MM.1S (cell line): ENCODE measurements at regions not wholly inside any gene's neighbourhood (a gene's known extent, or its start where the extent isn't known, plus 50 kb on each side); places are given as distances from the start of the nearest gene placed in this dataset.

ENCODE experiments used
- DNase-seq: peaks from one replicate; pipeline ENCODE4 v3.0.0-alpha.2; 2015
- H2AFZ ChIP-seq: fragments of 300-600 bp; sonication (generic); 2 replicates; pipeline ENCODE4 v1.6.0; 2016; ENCODE audit warnings: antibody characterized with exemption, low read length
- H3F3A ChIP-seq: fragments of 300-600 bp; sonication (generic); 2 replicates; pipeline ENCODE4 v1.6.1; 2016; ENCODE audit warnings: mild to moderate bottlenecking, antibody characterized with exemption, low read length, moderate library complexity, mixed read lengths; ENCODE audit not compliant: insufficient read depth
- H3K27ac ChIP-seq: fragments of 300-600 bp; sonication (generic); 2 replicates; pipeline ENCODE4 v1.5.1; 2016; ENCODE audit warnings: mild to moderate bottlenecking, low read length
- H3K27me3 ChIP-seq: fragments of 300-600 bp; sonication (generic); replicated peaks from 2 replicates; pipeline ENCODE4 v1.6.0; 2016; ENCODE audit warnings: low read length; ENCODE audit not compliant: insufficient read depth
- H3K36me3 ChIP-seq: fragments of 300-600 bp; sonication (generic); replicated peaks from 2 replicates; pipeline ENCODE4 v1.6.1; 2016; ENCODE audit warnings: mild to moderate bottlenecking, low read length, mixed read lengths; ENCODE audit not compliant: insufficient read depth
- H3K4me1 ChIP-seq: fragments of 300-600 bp; sonication (generic); 2 replicates; pipeline ENCODE4 v1.6.1; 2016; ENCODE audit warnings: low read length, mixed read lengths
- H3K4me2 ChIP-seq: fragments of 300-600 bp; sonication (generic); 2 replicates; pipeline ENCODE4 v1.6.0; 2016; ENCODE audit warnings: low read depth, low read length
- H3K4me3 ChIP-seq: fragments of 300-600 bp; sonication (generic); 2 replicates; pipeline ENCODE4 v1.5.1; 2016; ENCODE audit warnings: low read length, mixed read lengths
- H3K79me2 ChIP-seq: fragments of 300-600 bp; sonication (generic); 2 replicates; pipeline ENCODE4 v1.6.1; 2016; ENCODE audit warnings: mixed run types, low read length, mixed read lengths
- H3K9ac ChIP-seq: fragments of 300-600 bp; sonication (generic); 2 replicates; pipeline ENCODE4 v1.6.1; 2016; ENCODE audit warnings: low read length, mixed read lengths
- H3K9me2 ChIP-seq: fragments of 300-600 bp; sonication (generic); replicated peaks from 2 replicates; pipeline ENCODE4 v1.6.1; 2016; ENCODE audit warnings: mild to moderate bottlenecking, low read length, mixed read lengths; ENCODE audit not compliant: insufficient read depth
- H3K9me3 ChIP-seq: fragments of 300-600 bp; sonication (generic); replicated peaks from 2 replicates; pipeline ENCODE4 v1.6.1; 2016; ENCODE audit warnings: mild to moderate bottlenecking, low read length, mixed read lengths; ENCODE audit not compliant: insufficient read depth
- H4K20me1 ChIP-seq: fragments of 300-600 bp; sonication (generic); 2 replicates; pipeline ENCODE4 v1.6.1; 2016; ENCODE audit warnings: mild to moderate bottlenecking, low read length, moderate library complexity, mixed read lengths; ENCODE audit not compliant: insufficient read depth
- CTCF ChIP-seq: fragments of 300-600 bp; sonication (generic); IDR thresholded peaks from 2 replicates; pipeline ENCODE4 v1.5.1; 2016; ENCODE audit warnings: antibody characterized with exemption, low read length, mixed read lengths
- EZH2 ChIP-seq: fragments of 300-600 bp; sonication (generic); optimal IDR thresholded peaks from 2 replicates; pipeline ENCODE3; 2017; ENCODE audit warnings: low read depth, mild to moderate bottlenecking, antibody characterized with exemption, low read length, mixed read lengths
- EZH2phosphoT487 ChIP-seq: fragments of 300-600 bp; sonication (generic); IDR thresholded peaks from 2 replicates; pipeline ENCODE4 v1.6.1; 2018; ENCODE audit warnings: antibody characterized with exemption, low read length

GRCh38 chr10:10662716-10663408 lies 354.8 kb upstream of the CELF2 start:
- H3K9me3 ChIP-seq: no peaks in the 10 kb centered on the region
- H3K4me3 ChIP-seq: no peak overlapping the region
- no peak overlapping the region for H3K27ac ChIP-seq
- no peaks in the 10 kb centered on the region for H4K20me1 ChIP-seq
- H3F3A ChIP-seq: no peaks in the 10 kb centered on the region
- H2AFZ ChIP-seq: no peak overlapping the region
- H3K79me2 ChIP-seq: no peaks in the 10 kb centered on the region
- DNase-seq: no peak
- no peak overlapping the region for H3K9ac ChIP-seq
- H3K9me2 ChIP-seq: no peaks in the 10 kb centered on the region
- no peak overlapping the region for H3K4me2 ChIP-seq
- TF ChIP-seq CTCF: no peak
- TF ChIP-seq EZH2phosphoT487: no peak
- H3K4me1 ChIP-seq: no peaks in the 10 kb centered on the region
- H3K36me3 ChIP-seq: no peaks in the 10 kb centered on the region
- H3K27me3 ChIP-seq: no peaks in the 10 kb centered on the region

- Histone ChIP-seq H3K79me2 (no peaks in the 10 kb centered on the region), H3F3A (no peaks in the 10 kb centered on the region), H3K9ac (no peak overlapping the region), H2AFZ (no peak overlapping the region), H3K36me3 (no peaks in the 10 kb centered on the region), H3K4me3 (no peak overlapping the region), H3K9me3 (no peaks in the 10 kb centered on the region), H3K27ac (no peak overlapping the region), H3K27me3 (no peaks in the 10 kb centered on the region), H3K4me1 (no peaks in the 10 kb centered on the region), H3K4me2 (no peak overlapping the region), H4K20me1 (no peaks in the 10 kb centered on the region), H3K9me2 (no peaks in the 10 kb centered on the region)
- TF ChIP-seq CTCF (no peak), EZH2phosphoT487 (no peak), EZH2 (no peak)
- DNase-seq: no peak
Observed at GRCh38 chr10:10663622-10664021, 354.1 kb upstream of the CELF2 start.

GRCh38 chr10:10665750-10666149 lies 351.9 kb upstream of the CELF2 start:
- Histone ChIP-seq H3K27me3 (no peaks in the 10 kb centered on the region), H3K27ac (no peak overlapping the region), H3K4me3 (no peak overlapping the region), H3K9me2 (no peaks in the 10 kb centered on the region), H4K20me1 (no peaks in the 10 kb centered on the region), H3F3A (no peaks in the 10 kb centered on the region), H3K36me3 (no peaks in the 10 kb centered on the region), H3K9ac (no peak overlapping the region), H3K79me2 (no peaks in the 10 kb centered on the region), H3K4me2 (no peak overlapping the region), H3K9me3 (no peaks in the 10 kb centered on the region), H3K4me1 (no peaks in the 10 kb centered on the region), H2AFZ (no peak overlapping the region)
- DNase-seq: no peak
- no peak for TF ChIP-seq EZH2phosphoT487
- TF ChIP-seq CTCF: no peak
- no peak for TF ChIP-seq EZH2
